C4-2B (cell line): ENCODE measurements at regions not wholly inside any gene's neighbourhood (a gene's known extent, or its start where the extent isn't known, plus 50 kb on each side); places are given as distances from the start of the nearest gene placed in this dataset.

Experiments used
- ZFX ChIP-seq: fragments of 450-650 bp; IDR thresholded peaks from 2 replicates; pipeline ENCODE4 v1.6.1; 2017
- TF ChIP-seq, protein P1 (sequence below): fragments of 450-650 bp; conservative IDR thresholded peaks from 2 replicates; pipeline ENCODE4 v1.5.1; 2017; ENCODE audit warnings: mild to moderate bottlenecking

DNA sequence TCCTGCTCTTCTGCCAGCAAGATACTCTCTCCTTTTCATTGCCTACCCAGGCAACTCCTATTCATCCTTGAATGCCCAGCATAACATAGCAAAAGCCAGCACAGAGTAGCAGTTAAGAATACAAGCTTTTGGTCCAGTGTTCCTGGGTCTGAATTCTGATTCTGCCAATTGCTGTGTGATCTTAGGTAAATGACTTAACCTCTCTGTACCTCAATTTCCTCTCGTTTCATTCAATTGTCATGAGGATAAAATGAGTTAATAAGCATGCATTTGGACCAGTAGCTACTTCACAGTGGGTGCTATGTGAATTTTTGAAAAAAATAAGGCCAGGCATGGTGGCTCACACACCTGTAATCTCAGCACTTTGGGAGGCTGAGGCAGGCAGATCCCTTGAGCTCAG, 346.0 kb downstream of the BUD13 start:
- TF ChIP-seq, protein P1, sequence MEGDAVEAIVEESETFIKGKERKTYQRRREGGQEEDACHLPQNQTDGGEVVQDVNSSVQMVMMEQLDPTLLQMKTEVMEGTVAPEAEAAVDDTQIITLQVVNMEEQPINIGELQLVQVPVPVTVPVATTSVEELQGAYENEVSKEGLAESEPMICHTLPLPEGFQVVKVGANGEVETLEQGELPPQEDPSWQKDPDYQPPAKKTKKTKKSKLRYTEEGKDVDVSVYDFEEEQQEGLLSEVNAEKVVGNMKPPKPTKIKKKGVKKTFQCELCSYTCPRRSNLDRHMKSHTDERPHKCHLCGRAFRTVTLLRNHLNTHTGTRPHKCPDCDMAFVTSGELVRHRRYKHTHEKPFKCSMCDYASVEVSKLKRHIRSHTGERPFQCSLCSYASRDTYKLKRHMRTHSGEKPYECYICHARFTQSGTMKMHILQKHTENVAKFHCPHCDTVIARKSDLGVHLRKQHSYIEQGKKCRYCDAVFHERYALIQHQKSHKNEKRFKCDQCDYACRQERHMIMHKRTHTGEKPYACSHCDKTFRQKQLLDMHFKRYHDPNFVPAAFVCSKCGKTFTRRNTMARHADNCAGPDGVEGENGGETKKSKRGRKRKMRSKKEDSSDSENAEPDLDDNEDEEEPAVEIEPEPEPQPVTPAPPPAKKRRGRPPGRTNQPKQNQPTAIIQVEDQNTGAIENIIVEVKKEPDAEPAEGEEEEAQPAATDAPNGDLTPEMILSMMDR: no peak
- TF ChIP-seq ZFX: no peak
